Activated CD8-positive, alpha-beta memory T cell treated with anti-CD3 and anti-CD28 coated beads, Interleukin-2, amount 10 ng/mL, durations not matched to agents 7 days and 5 days (primary cell): ENCODE measurements at regions not wholly inside any gene's neighbourhood (a gene's known extent, or its start where the extent isn't known, plus 50 kb on each side); places are given as distances from the start of the nearest gene placed in this dataset.
"Not testable (repeated sequence)": the region's sequence is repeated elsewhere in the genome, so short reads cannot be mapped to it uniquely, and the experiment has no call there.

Experiments
- ATAC-seq: fragments of 150-1000 bp; cut with Tn5 transposase; one replicate; pipeline ENCODE4 v1.10.0; 2021; ENCODE audit warnings: moderate library complexity
- CTCF ChIA-PET: fragments of 350-600 bp; sonication (Branson Sonifier 250); formaldehyde crosslinking; loops from one replicate; lab custom pipeline; 2021; ENCODE audit warnings: antibody characterized with exemption; lab: Charles Lee
- DNase-seq: peaks from one replicate; pipeline ENCODE4 v3.0.0-alpha.2; 2020
- H3K27ac Mint-ChIP-seq: one replicate; pipeline ENCODE4 v1.8.0; 2021; ENCODE audit warnings: mild to moderate bottlenecking, mixed read lengths
- H3K27me3 Mint-ChIP-seq: one replicate; pipeline ENCODE4 v1.8.0; 2021; ENCODE audit warnings: mixed read lengths
- H3K36me3 Mint-ChIP-seq: one replicate; pipeline ENCODE4 v1.8.0; 2021; ENCODE audit warnings: mild to moderate bottlenecking, mixed read lengths
- H3K4me1 Mint-ChIP-seq: one replicate; pipeline ENCODE4 v1.8.0; 2021; ENCODE audit warnings: mixed read lengths
- H3K4me3 Mint-ChIP-seq: one replicate; pipeline ENCODE4 v1.8.0; 2021; ENCODE audit warnings: mild to moderate bottlenecking, moderate library complexity, mixed read lengths
- H3K9me3 Mint-ChIP-seq: one replicate; pipeline ENCODE4 v1.8.0; 2022; ENCODE audit warnings: low read depth, mixed read lengths

DNA sequence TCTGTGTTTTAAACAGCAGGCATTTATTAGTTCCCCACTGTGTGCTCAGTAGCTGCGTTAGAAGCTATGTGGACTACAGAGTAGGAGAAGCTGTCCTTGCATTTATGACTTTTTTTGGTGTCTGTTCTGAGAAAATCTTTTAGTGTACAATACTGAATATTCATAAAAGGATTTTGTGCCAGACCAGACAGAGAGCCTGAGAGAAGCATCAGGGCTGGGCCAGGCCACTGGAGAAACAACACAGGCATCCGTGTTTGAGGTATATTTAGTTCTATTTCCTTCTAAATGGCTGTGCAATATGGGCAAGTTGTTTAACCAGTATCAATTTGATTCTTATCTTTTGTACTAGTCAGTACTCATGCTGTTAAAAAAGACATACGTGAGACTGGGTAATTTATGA is 182.8 kb downstream of the SH2D4B start:
- Mint-ChIP-seq H3K4me1 (no peaks in the 10 kb centered on the region), H3K9me3 (no peaks in the 10 kb centered on the region), H3K36me3 (no peaks in the 10 kb centered on the region), H3K27me3 (no peaks in the 10 kb centered on the region), H3K27ac (no peak overlapping the region), H3K4me3 (no peak overlapping the region)
- ATAC-seq (no peak), DNase-seq (no peak)
- CTCF ChIA-PET, result no interaction called here

DNA sequence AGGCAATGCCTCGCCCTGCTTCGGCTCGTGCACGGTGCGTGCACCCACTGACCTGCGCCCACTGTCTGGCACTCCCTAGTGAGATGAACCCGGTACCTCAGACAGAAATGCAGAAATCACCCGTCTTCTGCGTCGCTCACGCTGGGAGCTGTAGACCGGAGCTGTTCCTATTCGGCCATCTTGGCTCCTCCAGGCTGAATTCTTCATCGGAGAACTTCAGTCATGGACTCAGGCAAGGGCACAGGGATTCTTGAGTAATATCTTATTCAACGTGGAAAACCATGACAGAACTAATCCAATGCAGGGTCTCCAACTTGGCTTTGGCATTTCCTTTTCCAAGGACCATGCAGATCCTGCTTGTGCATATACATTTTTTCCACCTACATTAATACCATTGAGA is 190.7 kb downstream of the SH2D4B start:
- H3K4me1 Mint-ChIP-seq, DNase-seq, CTCF ChIA-PET, H3K4me3 Mint-ChIP-seq, H3K27ac Mint-ChIP-seq, H3K36me3 Mint-ChIP-seq, H3K27me3 Mint-ChIP-seq, ATAC-seq, H3K9me3 Mint-ChIP-seq: not testable (repeated sequence)

GRCh38 chr10:80729896-80730295 is 192.2 kb downstream of the SH2D4B start:
- CTCF ChIA-PET, result no interaction called here
- DNase-seq (no peak), ATAC-seq (no peak)
- Mint-ChIP-seq H3K4me3 (no peak overlapping the region), H3K27ac (no peak overlapping the region), H3K36me3 (no peaks in the 10 kb centered on the region), H3K4me1 (no peaks in the 10 kb centered on the region), H3K27me3 (no peaks in the 10 kb centered on the region), H3K9me3 (no peaks in the 10 kb centered on the region)

GRCh38 chr10:80730522-80730921 is 192.8 kb downstream of the SH2D4B start:
- Mint-ChIP-seq H3K4me1 (no peaks in the 10 kb centered on the region), H3K9me3 (no peaks in the 10 kb centered on the region), H3K4me3 (no peak overlapping the region), H3K36me3 (no peaks in the 10 kb centered on the region), H3K27me3 (no peaks in the 10 kb centered on the region), H3K27ac (no peak overlapping the region)
- DNase-seq (no peak), ATAC-seq (no peak)
- CTCF ChIA-PET, result no interaction called here

DNA sequence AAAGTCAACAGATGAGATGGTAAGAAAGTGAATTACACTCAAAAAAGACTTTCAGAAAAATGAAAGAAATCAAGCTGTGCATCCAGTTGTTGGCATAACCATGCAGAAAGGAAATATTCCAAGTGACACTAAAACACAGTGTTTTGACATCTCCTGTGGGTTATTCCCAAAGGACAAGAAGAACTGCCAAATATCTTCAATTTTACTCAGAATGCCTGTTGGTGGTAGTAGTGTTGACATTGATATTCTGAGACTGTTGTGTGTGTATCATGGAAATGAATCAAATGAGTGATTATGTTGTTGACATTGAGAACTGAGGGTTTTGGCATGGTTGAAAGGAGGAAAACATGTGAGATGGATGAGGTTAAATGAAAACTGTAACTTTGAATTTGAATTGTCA is 196.9 kb downstream of the SH2D4B start:
- H3K36me3 Mint-ChIP-seq, result no peaks in the 10 kb centered on the region
- DNase-seq (no peak), ATAC-seq (no peak)
- H3K27ac Mint-ChIP-seq, result no peak overlapping the region
- H3K9me3 Mint-ChIP-seq, result no peaks in the 10 kb centered on the region
- no peak overlapping the region for H3K4me3 Mint-ChIP-seq
- CTCF ChIA-PET, result no interaction called here
- H3K27me3 Mint-ChIP-seq, result no peaks in the 10 kb centered on the region
- H3K4me1 Mint-ChIP-seq, result no peaks in the 10 kb centered on the region

- Mint-ChIP-seq H3K4me3 (no peak overlapping the region), H3K4me1 (no peaks in the 10 kb centered on the region), H3K27ac (no peak overlapping the region), H3K36me3 (no peaks in the 10 kb centered on the region), H3K27me3 (no peaks in the 10 kb centered on the region), H3K9me3 (no peaks in the 10 kb centered on the region)
- ATAC-seq, result no peak
- CTCF ChIA-PET, result no interaction called here
- no peak for DNase-seq
Observed at GRCh38 chr10:80737209-80737608, 199.5 kb downstream of the SH2D4B start.

DNA sequence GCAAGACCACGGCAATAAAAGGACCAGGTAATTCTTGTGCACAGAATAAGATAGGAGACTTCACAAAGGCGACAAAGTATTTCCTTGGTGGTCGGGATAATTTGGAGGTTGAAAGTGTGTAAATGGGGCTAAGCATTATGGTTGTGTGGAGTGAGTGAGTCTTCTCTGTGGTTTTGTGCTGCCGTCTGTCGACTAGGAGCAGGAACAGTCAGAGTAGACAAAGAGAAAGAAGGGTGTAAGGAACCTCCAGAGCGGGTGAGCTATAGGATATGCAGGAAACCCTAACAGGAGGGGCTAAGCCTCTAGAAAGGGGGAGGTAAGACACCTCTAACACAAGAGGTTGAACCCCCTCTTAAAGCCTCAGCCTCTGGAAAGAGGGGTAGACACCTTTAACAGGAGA is 201.6 kb downstream of the SH2D4B start:
- no peak overlapping the region for H3K27ac Mint-ChIP-seq
- no peak overlapping the region for H3K4me3 Mint-ChIP-seq
- no peaks in the 10 kb centered on the region for H3K9me3 Mint-ChIP-seq
- H3K36me3 Mint-ChIP-seq, result no peaks in the 10 kb centered on the region
- H3K27me3 Mint-ChIP-seq, result peaks cover 2% of the 10 kb centered on the region
- CTCF ChIA-PET, result no interaction called here
- no peak for DNase-seq
- no peaks in the 10 kb centered on the region for H3K4me1 Mint-ChIP-seq
- ATAC-seq, result no peak

GRCh38 chr10:80739963-80740715 is 202.4 kb downstream of the SH2D4B start:
- Mint-ChIP-seq H3K4me3 (no peak overlapping the region), H3K27me3 (peaks cover 2% of the 10 kb centered on the region), H3K4me1 (no peaks in the 10 kb centered on the region), H3K9me3 (no peaks in the 10 kb centered on the region), H3K27ac (no peak overlapping the region), H3K36me3 (no peaks in the 10 kb centered on the region)
- CTCF ChIA-PET, result no interaction called here
- no peak for ATAC-seq
- DNase-seq, result no peak

DNA sequence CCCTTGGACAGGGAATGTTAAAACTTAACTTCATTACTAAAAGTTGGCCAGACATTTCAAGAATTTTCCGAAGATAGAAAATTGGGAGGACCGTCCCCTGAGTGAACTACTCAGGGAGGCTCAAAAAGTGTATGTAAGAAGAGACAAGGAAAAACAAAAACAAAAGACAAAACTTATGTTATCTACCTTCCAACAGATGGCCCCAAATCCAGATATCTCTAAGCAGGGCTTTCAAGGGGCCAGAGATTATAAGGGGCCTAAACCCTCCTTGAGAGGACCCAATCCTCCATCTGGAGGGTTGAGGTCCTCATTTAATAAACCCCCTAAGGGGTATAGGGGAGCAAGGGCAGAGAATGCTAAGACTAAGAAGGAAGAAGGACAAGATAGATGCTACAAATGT is 203.6 kb downstream of the SH2D4B start:
- Mint-ChIP-seq H3K27me3 (peaks cover 2% of the 10 kb centered on the region), H3K9me3 (no peaks in the 10 kb centered on the region), H3K4me1 (no peaks in the 10 kb centered on the region), H3K4me3 (no peak overlapping the region), H3K27ac (no peak overlapping the region), H3K36me3 (no peaks in the 10 kb centered on the region)
- CTCF ChIA-PET, result no interaction called here
- DNase-seq (no peak), ATAC-seq (no peak)

DNA sequence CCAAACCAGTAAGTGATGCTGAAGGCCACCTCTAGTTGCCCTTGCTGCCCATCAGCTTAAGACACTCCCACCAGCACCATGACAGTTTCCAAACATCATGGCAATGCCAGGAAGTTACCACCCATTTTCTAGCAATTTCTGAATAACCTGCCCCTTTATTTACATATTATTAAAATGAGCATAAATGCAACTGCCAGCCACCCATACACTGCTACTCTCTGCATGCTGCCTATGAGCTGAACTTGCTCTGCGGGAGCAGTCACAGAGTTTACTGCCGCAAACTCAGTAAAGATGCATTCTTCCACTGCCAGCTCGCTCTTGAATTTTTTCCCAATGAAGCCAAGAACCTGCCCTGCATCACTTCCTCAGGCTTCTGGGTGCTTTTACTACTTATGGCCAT is 212.6 kb downstream of the SH2D4B start:
- no peak overlapping the region for H3K27ac Mint-ChIP-seq
- CTCF ChIA-PET, result no interaction called here
- no peaks in the 10 kb centered on the region for H3K36me3 Mint-ChIP-seq
- ATAC-seq (no peak), DNase-seq (no peak)
- H3K27me3 Mint-ChIP-seq, result no peaks in the 10 kb centered on the region
- no peaks in the 10 kb centered on the region for H3K9me3 Mint-ChIP-seq
- H3K4me1 Mint-ChIP-seq, result no peaks in the 10 kb centered on the region
- no peak overlapping the region for H3K4me3 Mint-ChIP-seq

GRCh38 chr10:80751940-80752339 is 214.2 kb downstream of the SH2D4B start:
- DNase-seq, result no peak
- CTCF ChIA-PET, result no interaction called here
- Mint-ChIP-seq H3K36me3 (no peaks in the 10 kb centered on the region), H3K27me3 (no peaks in the 10 kb centered on the region), H3K4me3 (no peak overlapping the region), H3K27ac (no peak overlapping the region), H3K4me1 (no peaks in the 10 kb centered on the region), H3K9me3 (no peaks in the 10 kb centered on the region)
- no peak for ATAC-seq

- Mint-ChIP-seq H3K4me3 (no peak overlapping the region), H3K4me1 (no peaks in the 10 kb centered on the region), H3K27me3 (no peaks in the 10 kb centered on the region), H3K36me3 (no peaks in the 10 kb centered on the region), H3K27ac (no peak overlapping the region), H3K9me3 (no peaks in the 10 kb centered on the region)
- CTCF ChIA-PET, result no interaction called here
- DNase-seq (no peak), ATAC-seq (no peak)
Observed at GRCh38 chr10:80753612-80754011, 215.9 kb downstream of the SH2D4B start.

DNA sequence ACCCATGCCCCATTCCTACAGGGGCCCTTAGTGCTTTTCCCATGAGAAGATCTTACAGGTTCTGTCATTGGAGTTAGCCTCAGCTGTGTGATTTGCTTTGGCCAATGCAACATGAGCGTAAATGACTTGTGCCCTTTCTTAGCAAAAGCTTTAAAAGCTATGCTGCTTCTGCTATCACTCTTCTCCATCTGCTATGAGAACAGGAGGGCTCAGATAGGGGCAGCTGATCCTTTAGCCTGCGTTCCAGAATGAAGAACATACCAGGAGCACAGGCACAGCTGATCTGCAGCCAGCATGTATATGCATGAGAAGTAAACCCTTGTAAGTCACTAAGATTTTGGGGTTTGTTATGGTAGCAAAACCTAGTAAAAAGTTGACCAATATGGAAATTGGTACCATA is 218.2 kb downstream of the SH2D4B start:
- CTCF ChIA-PET, result interaction anchor here (2.2 kb wide), 1 partner anchor 93 kb away, joined by 5 read pairs; no protein-coding TSS in a partner anchor
- Mint-ChIP-seq H3K4me3 (no peak overlapping the region), H3K27me3 (peaks cover 2% of the 10 kb centered on the region), H3K27ac (no peak overlapping the region), H3K4me1 (no peaks in the 10 kb centered on the region), H3K36me3 (no peaks in the 10 kb centered on the region), H3K9me3 (no peaks in the 10 kb centered on the region)
- ATAC-seq (no peak), DNase-seq (no peak)

- CTCF ChIA-PET, result no interaction called here
- H3K4me3 Mint-ChIP-seq, result no peak overlapping the region
- H3K27me3 Mint-ChIP-seq, result peaks cover 2% of the 10 kb centered on the region
- ATAC-seq, result no peak
- no peak overlapping the region for H3K27ac Mint-ChIP-seq
- H3K36me3 Mint-ChIP-seq, result no peaks in the 10 kb centered on the region
- no peaks in the 10 kb centered on the region for H3K9me3 Mint-ChIP-seq
- no peaks in the 10 kb centered on the region for H3K4me1 Mint-ChIP-seq
- no peak for DNase-seq
Observed at GRCh38 chr10:80759693-80760092, 222.0 kb downstream of the SH2D4B start.
